ENCODE measurements at regions not wholly inside any gene's neighbourhood (a gene's known extent, or its start where the extent isn't known, plus 50 kb on each side); places are given as distances from the start of the nearest gene placed in this dataset.

DNA sequence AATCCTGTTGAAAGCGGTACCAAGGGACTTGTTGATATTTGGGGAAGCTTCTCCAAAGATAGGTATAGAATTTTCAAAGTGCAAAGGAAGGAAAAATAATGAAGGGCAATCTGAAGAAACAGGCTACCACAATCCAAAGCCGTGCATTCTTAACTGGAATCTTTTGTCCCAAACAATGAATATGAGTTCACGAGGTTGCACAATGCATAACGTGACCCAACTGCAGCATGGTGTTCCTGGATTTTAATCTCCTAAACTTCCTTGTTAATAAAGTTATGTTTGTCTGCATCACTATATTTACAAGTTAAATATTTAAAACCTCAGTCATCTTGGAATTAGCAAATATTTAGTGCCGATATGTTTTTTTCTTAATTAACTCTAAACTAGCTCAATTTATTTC lies 203.7 kb downstream of the WDR11 start:
- TF ChIP-seq POLR2A (IDR thresholded peaks at IDR 0.05): no peak
- TF ChIP-seq, protein P1, sequence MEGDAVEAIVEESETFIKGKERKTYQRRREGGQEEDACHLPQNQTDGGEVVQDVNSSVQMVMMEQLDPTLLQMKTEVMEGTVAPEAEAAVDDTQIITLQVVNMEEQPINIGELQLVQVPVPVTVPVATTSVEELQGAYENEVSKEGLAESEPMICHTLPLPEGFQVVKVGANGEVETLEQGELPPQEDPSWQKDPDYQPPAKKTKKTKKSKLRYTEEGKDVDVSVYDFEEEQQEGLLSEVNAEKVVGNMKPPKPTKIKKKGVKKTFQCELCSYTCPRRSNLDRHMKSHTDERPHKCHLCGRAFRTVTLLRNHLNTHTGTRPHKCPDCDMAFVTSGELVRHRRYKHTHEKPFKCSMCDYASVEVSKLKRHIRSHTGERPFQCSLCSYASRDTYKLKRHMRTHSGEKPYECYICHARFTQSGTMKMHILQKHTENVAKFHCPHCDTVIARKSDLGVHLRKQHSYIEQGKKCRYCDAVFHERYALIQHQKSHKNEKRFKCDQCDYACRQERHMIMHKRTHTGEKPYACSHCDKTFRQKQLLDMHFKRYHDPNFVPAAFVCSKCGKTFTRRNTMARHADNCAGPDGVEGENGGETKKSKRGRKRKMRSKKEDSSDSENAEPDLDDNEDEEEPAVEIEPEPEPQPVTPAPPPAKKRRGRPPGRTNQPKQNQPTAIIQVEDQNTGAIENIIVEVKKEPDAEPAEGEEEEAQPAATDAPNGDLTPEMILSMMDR (IDR thresholded peaks at IDR 0.05): no peak

Measured in stomach (tissue), 4 donors.